ENCODE measurements at regions not wholly inside any gene's neighbourhood (a gene's known extent, or its start where the extent isn't known, plus 50 kb on each side); places are given as distances from the start of the nearest gene placed in this dataset.
"Not testable (repeated sequence)": the region's sequence is repeated elsewhere in the genome, so short reads cannot be mapped to it uniquely, and the experiment has no call there.

- H3K9me3 Mint-ChIP-seq = no peaks in the 10 kb centered on the region
- no peak overlapping the region for H3K27ac Mint-ChIP-seq
- no peak for ATAC-seq (ENCODE audit: low read depth)
- no peaks in the 10 kb centered on the region for H3K36me3 Mint-ChIP-seq
- no peaks in the 10 kb centered on the region for H3K4me1 Mint-ChIP-seq
- no peaks in the 10 kb centered on the region for H3K27me3 Mint-ChIP-seq
- H3K4me3 Mint-ChIP-seq = no peak overlapping the region
- no peak for DNase-seq (ENCODE audit: low spot score in 2 of 2)
These were observed 440.1 kb upstream of the DDI1 start for GRCh38 chr11:103596315-103596714.

DNA sequence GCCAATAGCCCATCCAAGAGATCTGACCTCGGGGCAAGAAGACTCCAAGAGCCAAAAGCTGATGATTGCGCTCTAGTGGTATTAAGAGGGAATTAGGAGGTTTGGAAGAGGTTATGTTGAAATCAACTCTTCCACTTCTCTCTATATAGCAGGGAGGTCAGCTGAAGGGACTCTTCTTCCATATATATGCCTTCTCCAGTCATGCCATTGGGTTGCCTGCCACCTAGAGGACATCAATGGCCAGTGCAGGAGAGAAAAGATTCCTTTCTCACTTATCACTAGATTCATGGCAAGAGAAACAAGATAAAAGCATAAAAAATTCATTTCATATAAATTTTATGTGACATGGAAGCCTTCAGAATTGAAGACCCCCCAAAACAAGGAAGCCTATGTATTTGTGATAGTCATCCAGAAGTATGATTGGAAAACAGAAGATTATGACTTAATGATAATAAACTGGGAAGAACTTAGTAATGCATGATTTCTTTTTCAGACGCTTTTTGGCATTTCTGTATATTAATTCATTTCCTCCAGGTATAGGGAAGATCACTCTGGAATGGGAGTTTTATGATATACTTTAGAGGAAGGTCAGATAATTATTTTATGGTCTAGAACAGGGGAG is 435.1 kb upstream of the DDI1 start:
- H3K36me3 Mint-ChIP-seq = no peaks in the 10 kb centered on the region
- H3K27me3 Mint-ChIP-seq = peaks cover 2% of the 10 kb centered on the region
- DNase-seq (ENCODE audit: low spot score in 2 of 2) = peak in 1 of 2 donors; percentile 2
- H3K27ac Mint-ChIP-seq = no peak overlapping the region
- no peaks in the 10 kb centered on the region for H3K9me3 Mint-ChIP-seq
- H3K4me3 Mint-ChIP-seq = no peak overlapping the region
- no peak for ATAC-seq (ENCODE audit: low read depth)
- no peaks in the 10 kb centered on the region for H3K4me1 Mint-ChIP-seq

GRCh38 chr11:103602840-103603239 is 433.6 kb upstream of the DDI1 start:
- ATAC-seq (ENCODE audit: low read depth) = no peak
- Mint-ChIP-seq H3K36me3 (no peaks in the 10 kb centered on the region), H3K4me3 (no peak overlapping the region), H3K27ac (no peak overlapping the region), H3K27me3 (peaks cover 2% of the 10 kb centered on the region), H3K9me3 (no peaks in the 10 kb centered on the region), H3K4me1 (no peaks in the 10 kb centered on the region)
- no peak for DNase-seq (ENCODE audit: low spot score in 2 of 2)

DNA sequence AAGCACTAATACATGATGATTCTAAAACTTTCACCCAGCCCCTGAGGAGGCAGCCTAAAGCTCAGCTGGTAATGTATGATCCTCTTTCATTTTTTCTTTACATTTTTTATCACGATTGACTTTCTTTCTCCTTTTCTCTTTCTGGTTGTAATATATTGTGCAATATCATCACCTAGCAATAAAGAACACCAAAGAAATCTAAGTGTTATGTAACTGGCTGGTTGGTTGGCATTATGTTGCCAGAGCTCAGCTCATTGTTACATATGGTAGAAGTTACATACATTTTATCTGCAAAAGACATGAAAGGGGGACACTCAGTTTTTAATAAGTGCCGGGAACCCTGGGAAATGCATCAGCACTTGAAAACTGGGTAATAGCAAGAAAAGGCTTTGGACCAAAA is 432.1 kb upstream of the DDI1 start:
- no peak overlapping the region for H3K4me3 Mint-ChIP-seq
- H3K9me3 Mint-ChIP-seq = no peaks in the 10 kb centered on the region
- H3K27me3 Mint-ChIP-seq = peaks cover 2% of the 10 kb centered on the region
- H3K4me1 Mint-ChIP-seq = no peaks in the 10 kb centered on the region
- no peak overlapping the region for H3K27ac Mint-ChIP-seq
- DNase-seq (ENCODE audit: low spot score in 2 of 2) = no peak
- H3K36me3 Mint-ChIP-seq = no peaks in the 10 kb centered on the region
- no peak for ATAC-seq (ENCODE audit: low read depth)

- Mint-ChIP-seq H3K9me3 (peaks cover 2% of the 10 kb centered on the region), H3K27me3 (peaks cover 2% of the 10 kb centered on the region), H3K4me1 (no peaks in the 10 kb centered on the region), H3K36me3 (no peaks in the 10 kb centered on the region), H3K4me3 (no peak overlapping the region), H3K27ac (no peak overlapping the region)
- DNase-seq (ENCODE audit: low spot score in 2 of 2) = no peak
- ATAC-seq (ENCODE audit: low read depth) = no peak
These were observed 427.9 kb upstream of the DDI1 start for GRCh38 chr11:103608566-103608965.

DNA sequence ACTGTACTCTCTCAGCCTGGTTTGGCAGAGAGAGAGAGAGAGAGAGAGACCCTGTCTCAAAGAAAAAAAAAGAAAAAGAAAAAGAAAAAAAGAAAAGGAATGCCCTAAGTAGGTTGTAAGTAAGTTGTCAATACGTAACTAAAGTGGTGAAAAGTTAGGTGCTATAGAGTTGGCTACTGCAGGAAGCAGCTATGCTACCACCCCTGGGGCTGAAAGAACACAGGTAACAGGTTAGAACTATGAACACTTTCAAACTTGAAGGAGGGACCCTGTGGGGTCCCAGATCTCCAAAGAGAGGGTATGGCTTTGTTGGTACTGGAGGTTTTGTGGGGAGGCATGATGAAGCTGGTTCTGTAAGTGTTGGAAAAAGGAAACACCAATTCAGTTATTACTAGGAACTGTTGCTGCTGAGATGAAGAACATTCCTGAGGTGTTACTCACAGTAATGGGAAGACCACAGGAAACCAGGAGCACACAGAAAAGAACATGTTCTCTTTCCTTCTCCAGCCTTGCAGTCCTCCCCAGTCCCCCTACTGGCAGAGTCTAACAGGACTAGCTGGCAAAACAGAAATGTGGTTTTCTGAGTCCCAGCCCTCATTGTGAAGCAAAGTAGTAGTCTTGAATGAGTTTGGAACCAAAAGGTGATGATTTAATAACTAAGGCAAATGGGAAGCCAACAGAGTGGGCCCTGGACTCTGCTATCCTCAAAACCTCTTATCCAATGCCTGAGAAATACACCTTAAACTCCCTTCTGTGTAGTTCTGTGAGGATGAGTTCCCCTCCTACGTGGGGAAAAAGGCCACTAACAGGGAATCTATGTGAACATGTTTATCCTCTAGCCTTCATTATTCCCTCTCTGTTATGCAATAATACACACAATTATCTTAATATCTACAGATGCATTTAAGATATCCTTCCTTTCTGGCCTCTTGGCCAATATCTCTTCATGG is 427.0 kb upstream of the DDI1 start:
- Mint-ChIP-seq H3K4me3 (no peak overlapping the region), H3K27me3 (peaks cover 2% of the 10 kb centered on the region), H3K4me1 (no peaks in the 10 kb centered on the region), H3K9me3 (peaks cover 2% of the 10 kb centered on the region), H3K27ac (no peak overlapping the region), H3K36me3 (no peaks in the 10 kb centered on the region)
- ATAC-seq (ENCODE audit: low read depth) (no peak), DNase-seq (ENCODE audit: low spot score in 2 of 2) (no peak)

- Mint-ChIP-seq H3K27me3 (no peaks in the 10 kb centered on the region), H3K4me1 (no peaks in the 10 kb centered on the region), H3K9me3 (peaks cover 2% of the 10 kb centered on the region), H3K4me3 (no peak overlapping the region), H3K27ac (no peak overlapping the region), H3K36me3 (no peaks in the 10 kb centered on the region)
- no peak for ATAC-seq (ENCODE audit: low read depth)
- no peak for DNase-seq (ENCODE audit: low spot score in 2 of 2)
These were observed 426.0 kb upstream of the DDI1 start for GRCh38 chr11:103610435-103610834.

GRCh38 chr11:103611526-103612260 is 424.7 kb upstream of the DDI1 start:
- not testable (repeated sequence) for H3K36me3 Mint-ChIP-seq; H3K9me3 Mint-ChIP-seq; H3K27ac Mint-ChIP-seq; ATAC-seq (ENCODE audit: low read depth); H3K4me1 Mint-ChIP-seq; H3K27me3 Mint-ChIP-seq; H3K4me3 Mint-ChIP-seq; DNase-seq (ENCODE audit: low spot score in 2 of 2)

GRCh38 chr11:103612451-103612850 is 424.0 kb upstream of the DDI1 start:
- not testable (repeated sequence) for H3K27ac Mint-ChIP-seq; H3K4me1 Mint-ChIP-seq; H3K4me3 Mint-ChIP-seq; H3K9me3 Mint-ChIP-seq; H3K36me3 Mint-ChIP-seq; H3K27me3 Mint-ChIP-seq; ATAC-seq (ENCODE audit: low read depth); DNase-seq (ENCODE audit: low spot score in 2 of 2)

DNA sequence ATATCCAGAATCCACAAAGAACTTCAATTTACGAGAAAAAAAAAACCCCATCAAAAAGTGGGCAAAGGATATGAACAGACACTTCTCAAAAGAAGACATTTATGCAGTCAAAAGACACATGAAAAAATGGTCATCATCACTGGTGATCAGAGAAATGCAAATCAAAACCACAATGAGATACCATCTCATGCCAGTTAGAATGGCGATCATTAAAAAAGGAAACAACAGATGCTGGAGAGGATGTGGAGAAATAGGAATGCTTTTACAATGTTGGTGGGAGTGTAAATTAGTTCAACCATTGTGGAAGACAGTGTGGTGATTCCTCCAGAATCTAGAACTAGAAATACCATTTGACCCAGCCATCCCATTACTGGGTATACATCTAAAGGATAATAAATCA is 419.9 kb upstream of the DDI1 start:
- H3K9me3 Mint-ChIP-seq, H3K27ac Mint-ChIP-seq: not testable (repeated sequence)

DNA sequence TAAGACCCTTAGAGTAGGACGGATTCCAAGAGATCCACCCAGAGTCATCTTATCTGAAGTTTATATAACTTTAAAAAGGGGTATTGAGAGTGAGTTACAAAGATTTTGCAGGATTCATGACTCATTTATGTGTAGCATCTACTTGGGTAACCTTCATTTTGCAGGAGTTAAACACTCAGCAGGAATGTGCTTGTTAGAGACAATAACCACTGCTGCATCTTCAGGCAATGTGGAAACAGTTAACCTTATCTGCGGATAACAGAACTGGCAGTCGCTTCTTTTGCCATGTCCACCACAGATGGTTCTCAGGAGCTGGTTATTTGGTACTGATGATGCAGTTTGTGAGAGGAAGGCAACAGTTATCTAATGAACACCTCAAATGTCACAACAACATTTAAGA is 417.9 kb upstream of the DDI1 start:
- H3K9me3 Mint-ChIP-seq = no peaks in the 10 kb centered on the region
- no peak overlapping the region for H3K27ac Mint-ChIP-seq
- H3K27me3 Mint-ChIP-seq = no peaks in the 10 kb centered on the region
- DNase-seq (ENCODE audit: low spot score in 2 of 2) (no peak), ATAC-seq (ENCODE audit: low read depth) (no peak)
- H3K36me3 Mint-ChIP-seq = no peaks in the 10 kb centered on the region
- H3K4me1 Mint-ChIP-seq = no peaks in the 10 kb centered on the region
- no peak overlapping the region for H3K4me3 Mint-ChIP-seq

More for the DNA sequence above, 419.9 kb upstream of the DDI1 start:
- H3K36me3 Mint-ChIP-seq; ATAC-seq (ENCODE audit: low read depth); H3K4me3 Mint-ChIP-seq; H3K27me3 Mint-ChIP-seq; DNase-seq (ENCODE audit: low spot score in 2 of 2); H3K4me1 Mint-ChIP-seq: not testable (repeated sequence)

DNA sequence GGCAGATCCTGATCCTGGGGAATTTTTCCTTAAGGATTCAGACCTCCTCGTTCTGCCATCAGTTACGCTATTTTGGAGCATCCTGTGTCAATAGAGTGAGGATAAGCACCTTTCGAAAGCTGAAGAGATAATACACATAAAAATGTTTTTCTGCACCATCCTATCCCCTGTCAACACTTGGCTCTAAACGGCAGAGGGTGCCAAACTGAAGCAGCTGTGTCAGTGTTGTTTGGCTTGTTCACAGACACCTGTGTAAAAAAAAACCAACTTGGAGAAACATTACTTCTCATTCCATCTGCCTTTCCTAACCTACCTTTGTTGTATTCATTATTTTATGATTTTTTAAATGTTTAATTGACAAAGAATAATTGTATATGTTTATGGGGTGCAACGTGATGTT is 417.0 kb upstream of the DDI1 start:
- no peaks in the 10 kb centered on the region for H3K4me1 Mint-ChIP-seq
- no peak for DNase-seq (ENCODE audit: low spot score in 2 of 2)
- H3K36me3 Mint-ChIP-seq = no peaks in the 10 kb centered on the region
- no peaks in the 10 kb centered on the region for H3K27me3 Mint-ChIP-seq
- peak; percentile 62 for ATAC-seq (ENCODE audit: low read depth)
- H3K9me3 Mint-ChIP-seq = no peaks in the 10 kb centered on the region
- H3K4me3 Mint-ChIP-seq = no peak overlapping the region
- H3K27ac Mint-ChIP-seq = no peak overlapping the region

- DNase-seq (ENCODE audit: low spot score in 2 of 2) = no peak
- Mint-ChIP-seq H3K27ac (no peak overlapping the region), H3K36me3 (no peaks in the 10 kb centered on the region), H3K4me1 (no peaks in the 10 kb centered on the region), H3K9me3 (no peaks in the 10 kb centered on the region), H3K4me3 (no peak overlapping the region), H3K27me3 (no peaks in the 10 kb centered on the region)
- ATAC-seq (ENCODE audit: low read depth) = no peak
These were observed 416.5 kb upstream of the DDI1 start for GRCh38 chr11:103619938-103620337.

GRCh38 chr11:103622296-103622695 is 414.1 kb upstream of the DDI1 start:
- H3K4me3 Mint-ChIP-seq = no peak overlapping the region
- no peak overlapping the region for H3K27ac Mint-ChIP-seq
- H3K27me3 Mint-ChIP-seq = no peaks in the 10 kb centered on the region
- no peaks in the 10 kb centered on the region for H3K9me3 Mint-ChIP-seq
- H3K36me3 Mint-ChIP-seq = no peaks in the 10 kb centered on the region
- no peak for DNase-seq (ENCODE audit: low spot score in 2 of 2)
- H3K4me1 Mint-ChIP-seq = no peaks in the 10 kb centered on the region
- ATAC-seq (ENCODE audit: low read depth) = no peak

All from memory B cell (primary cell).